Hepatocyte (in vitro differentiated cells): ENCODE measurements at regions not wholly inside any gene's neighbourhood (a gene's known extent, or its start where the extent isn't known, plus 50 kb on each side); places are given as distances from the start of the nearest gene placed in this dataset.

Experiments
- CTCF ChIP-seq: fragments of 200-600 bp; sonication (generic); IDR thresholded peaks from 2 replicates; pipeline ENCODE4 v1.5.1; 2016; ENCODE audit warnings: antibody characterized with exemption, mild to moderate bottlenecking; ENCODE audit not compliant: poor library complexity
- EZH2 ChIP-seq: fragments of 200-600 bp; sonication (generic); IDR thresholded peaks from 2 replicates; pipeline ENCODE4 v1.6.1; 2016; ENCODE audit warnings: antibody characterized with exemption, mild to moderate bottlenecking, borderline replicate concordance
- EZH2phosphoT487 ChIP-seq: fragments of 200-600 bp; sonication (generic); IDR thresholded peaks from one replicate; pipeline ENCODE4 v1.6.1; 2018; ENCODE audit warnings: antibody characterized with exemption, mild to moderate bottlenecking, low read depth, moderate library complexity; ENCODE audit not compliant: unreplicated experiment, severe bottlenecking

GRCh38 chr12:127119600-127120140 is 1147.3 kb upstream of the TMEM132C start:
- TF ChIP-seq CTCF (no peak), EZH2 (no peak), EZH2phosphoT487 (no peak)
